ENCODE measurements at regions not wholly inside any gene's neighbourhood (a gene's known extent, or its start where the extent isn't known, plus 50 kb on each side); places are given as distances from the start of the nearest gene placed in this dataset.
"Not testable (repeated sequence)": the region's sequence is repeated elsewhere in the genome, so short reads cannot be mapped to it uniquely, and the experiment has no call there.

GRCh38 chr5:2546938-2547337 is 204.5 kb downstream of the IRX2 start:
- Histone ChIP-seq H3K4me3 (ENCODE audit: low read length) (no peak overlapping the region), H3K27ac (ENCODE audit: low read length) (no peak overlapping the region), H3K4me1 (ENCODE audit: control insufficient read depth, insufficient read depth, low read length) (no peaks in the 10 kb centered on the region), H3K27me3 (ENCODE audit: control insufficient read depth, insufficient read depth) (no peaks in the 10 kb centered on the region), H3K9me3 (ENCODE audit: control insufficient read depth, low read length) (no peaks in the 10 kb centered on the region)
- DNase-seq, result no peak
- intact Hi-C loops (cut with DNase I), result no loop called here
- WGBS, result 85% methylated on average over 14 of the region's 14 CpGs
- no peak for ATAC-seq

DNA sequence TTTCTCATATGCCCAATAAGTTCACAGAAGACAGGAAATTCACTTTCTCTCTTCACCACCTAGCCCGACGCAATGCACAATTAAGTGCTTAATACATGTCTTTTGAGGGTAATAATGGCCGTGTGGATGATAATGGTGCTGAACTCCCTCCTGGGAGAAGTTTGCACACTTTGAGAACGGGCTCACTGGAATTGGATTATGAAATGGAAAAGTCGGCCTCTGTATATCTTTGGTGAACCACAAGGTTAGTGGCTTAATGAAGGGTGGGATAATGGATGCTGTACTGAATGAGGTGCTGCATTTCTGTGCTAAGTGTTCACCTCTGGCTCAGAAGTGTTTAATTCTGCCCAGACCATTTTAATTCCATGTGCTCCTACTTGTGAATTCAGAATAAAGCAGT is 207.5 kb downstream of the IRX2 start:
- Histone ChIP-seq H3K9me3 (ENCODE audit: control insufficient read depth, low read length) (peaks cover 5% of the 10 kb centered on the region), H3K27ac (ENCODE audit: low read length) (no peak overlapping the region), H3K4me3 (ENCODE audit: low read length) (no peak overlapping the region), H3K4me1 (ENCODE audit: control insufficient read depth, insufficient read depth, low read length) (no peaks in the 10 kb centered on the region), H3K27me3 (ENCODE audit: control insufficient read depth, insufficient read depth) (no peaks in the 10 kb centered on the region)
- ATAC-seq, result no peak
- 80% methylated on average over 5 of the region's 5 CpGs for WGBS
- no peak for DNase-seq
- intact Hi-C loops (cut with DNase I), result no loop called here

- intact Hi-C loops (cut with DNase I), result no loop called here
- Histone ChIP-seq H3K9me3 (ENCODE audit: control insufficient read depth, low read length) (peaks cover 5% of the 10 kb centered on the region), H3K4me3 (ENCODE audit: low read length) (no peak overlapping the region), H3K4me1 (ENCODE audit: control insufficient read depth, insufficient read depth, low read length) (no peaks in the 10 kb centered on the region), H3K27me3 (ENCODE audit: control insufficient read depth, insufficient read depth) (no peaks in the 10 kb centered on the region), H3K27ac (ENCODE audit: low read length) (no peak overlapping the region)
- 68% methylated on average over 8 of the region's 8 CpGs for WGBS
- ATAC-seq (no peak), DNase-seq (no peak)
Observed at GRCh38 chr5:2542821-2543220, 208.7 kb downstream of the IRX2 start.

DNA sequence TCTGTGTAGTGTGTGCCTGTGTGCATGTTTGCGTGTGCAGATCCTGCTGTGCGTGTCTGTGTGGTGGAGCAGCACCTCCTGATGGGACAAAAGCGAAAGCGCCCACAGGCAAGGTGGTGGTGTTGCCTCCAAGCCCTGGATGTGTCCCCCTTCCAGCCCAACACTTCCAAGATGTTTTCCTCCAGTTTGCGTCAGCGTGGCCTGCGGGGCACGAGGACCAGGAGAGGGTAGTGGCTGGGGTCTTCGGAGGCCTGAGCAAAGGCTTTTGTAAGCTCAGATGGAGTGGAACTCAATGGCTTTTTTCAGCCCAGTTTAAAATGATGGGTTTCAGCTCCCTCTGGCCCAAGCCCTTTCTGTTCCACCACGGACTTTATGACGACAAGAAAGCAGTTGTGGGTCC is 209.5 kb downstream of the IRX2 start:
- 92% methylated on average over 11 of the region's 11 CpGs for WGBS
- DNase-seq, result no peak
- no peak overlapping the region for H3K27ac ChIP-seq (ENCODE audit: low read length)
- peaks cover 5% of the 10 kb centered on the region for H3K9me3 ChIP-seq (ENCODE audit: control insufficient read depth, low read length)
- no peak for ATAC-seq
- no peaks in the 10 kb centered on the region for H3K27me3 ChIP-seq (ENCODE audit: control insufficient read depth, insufficient read depth)
- no peaks in the 10 kb centered on the region for H3K4me1 ChIP-seq (ENCODE audit: control insufficient read depth, insufficient read depth, low read length)
- no peak overlapping the region for H3K4me3 ChIP-seq (ENCODE audit: low read length)
- intact Hi-C loops (cut with DNase I), result no loop called here

DNA sequence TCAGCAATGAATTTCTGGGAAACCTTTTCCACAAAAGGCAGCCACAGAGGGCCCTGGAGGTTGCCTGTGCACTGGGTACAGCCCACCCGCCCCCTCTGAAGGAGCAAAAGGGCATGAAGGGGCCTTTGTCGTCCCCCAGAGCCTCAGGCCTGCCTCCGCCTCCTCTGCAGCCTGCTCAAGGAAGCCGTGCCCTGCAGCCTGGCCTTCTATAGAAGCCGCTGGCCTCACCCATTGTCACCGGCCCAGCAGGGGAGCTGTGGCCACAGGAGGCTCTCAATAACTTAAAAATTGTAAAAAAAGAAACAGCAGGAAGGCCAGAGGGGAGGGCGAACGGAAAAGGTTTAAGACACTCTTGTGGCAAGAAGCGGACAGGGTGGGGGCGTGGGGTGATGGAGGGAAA is 213.3 kb downstream of the IRX2 start:
- intact Hi-C loops (cut with DNase I), result no loop called here
- H3K9me3 ChIP-seq (ENCODE audit: control insufficient read depth, low read length), result peaks cover 9% of the 10 kb centered on the region
- H3K4me1 ChIP-seq (ENCODE audit: control insufficient read depth, insufficient read depth, low read length), result no peaks in the 10 kb centered on the region
- DNase-seq (no peak), ATAC-seq (no peak)
- no peak overlapping the region for H3K27ac ChIP-seq (ENCODE audit: low read length)
- H3K27me3 ChIP-seq (ENCODE audit: control insufficient read depth, insufficient read depth), result no peaks in the 10 kb centered on the region
- WGBS, result 48% methylated on average over 10 of the region's 10 CpGs
- no peak overlapping the region for H3K4me3 ChIP-seq (ENCODE audit: low read length)

GRCh38 chr5:2537378-2538145 is 213.9 kb downstream of the IRX2 start:
- ATAC-seq, result no peak
- no peak for DNase-seq
- 73% methylated on average over 27 of the region's 27 CpGs for WGBS

DNA sequence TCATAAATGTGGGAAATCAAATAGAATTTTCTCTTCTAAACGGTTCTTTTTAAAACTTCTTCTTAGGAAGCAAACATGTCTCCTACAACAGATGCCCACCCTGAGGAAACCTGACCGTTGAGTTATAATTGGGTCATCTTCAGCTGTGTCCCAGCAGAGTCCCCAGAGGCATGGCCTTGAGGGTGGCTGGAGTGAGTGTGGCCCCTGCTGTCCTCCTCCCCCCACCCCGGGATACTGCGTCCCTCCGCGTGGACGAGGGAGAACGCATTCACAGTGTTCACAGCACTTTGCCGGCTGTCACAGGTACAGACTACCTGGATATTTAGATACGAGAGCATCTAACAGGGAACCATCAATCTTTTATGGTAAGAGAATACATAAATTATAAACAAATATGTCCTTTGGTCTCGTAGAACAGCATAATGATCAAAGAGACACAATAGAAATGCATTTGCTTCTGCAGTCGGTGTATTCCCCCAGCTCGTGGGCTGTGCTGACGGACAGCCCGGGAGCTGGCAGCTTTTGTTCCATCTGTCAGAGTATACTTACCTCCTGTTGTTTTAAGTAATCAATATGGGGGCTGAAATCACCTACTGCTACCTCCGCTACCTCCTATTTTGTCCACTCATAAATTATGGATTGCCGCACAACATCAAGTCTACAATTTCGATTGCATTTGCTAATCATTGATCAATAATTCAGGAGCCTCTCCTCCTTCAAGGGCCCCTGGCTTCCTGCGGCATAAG is 214.7 kb downstream of the IRX2 start:
- intact Hi-C loops (cut with DNase I), result no loop called here
- no peaks in the 10 kb centered on the region for H3K4me1 ChIP-seq (ENCODE audit: control insufficient read depth, insufficient read depth, low read length)
- H3K27me3 ChIP-seq (ENCODE audit: control insufficient read depth, insufficient read depth), result no peaks in the 10 kb centered on the region
- peaks cover 9% of the 10 kb centered on the region for H3K9me3 ChIP-seq (ENCODE audit: control insufficient read depth, low read length)
- WGBS, result 82% methylated on average over 19 of the region's 19 CpGs
- DNase-seq, result no peak
- no peak overlapping the region for H3K4me3 ChIP-seq (ENCODE audit: low read length)
- no peak for ATAC-seq
- no peak overlapping the region for H3K27ac ChIP-seq (ENCODE audit: low read length)

More at GRCh38 chr5:2537378-2538145, 213.9 kb downstream of the IRX2 start:
- Histone ChIP-seq H3K4me3 (ENCODE audit: low read length) (no peak overlapping the region), H3K27ac (ENCODE audit: low read length) (no peak overlapping the region), H3K9me3 (ENCODE audit: control insufficient read depth, low read length) (peaks cover 9% of the 10 kb centered on the region), H3K27me3 (ENCODE audit: control insufficient read depth, insufficient read depth) (no peaks in the 10 kb centered on the region), H3K4me1 (ENCODE audit: control insufficient read depth, insufficient read depth, low read length) (no peaks in the 10 kb centered on the region)
- intact Hi-C loops (cut with DNase I), result no loop called here

DNA sequence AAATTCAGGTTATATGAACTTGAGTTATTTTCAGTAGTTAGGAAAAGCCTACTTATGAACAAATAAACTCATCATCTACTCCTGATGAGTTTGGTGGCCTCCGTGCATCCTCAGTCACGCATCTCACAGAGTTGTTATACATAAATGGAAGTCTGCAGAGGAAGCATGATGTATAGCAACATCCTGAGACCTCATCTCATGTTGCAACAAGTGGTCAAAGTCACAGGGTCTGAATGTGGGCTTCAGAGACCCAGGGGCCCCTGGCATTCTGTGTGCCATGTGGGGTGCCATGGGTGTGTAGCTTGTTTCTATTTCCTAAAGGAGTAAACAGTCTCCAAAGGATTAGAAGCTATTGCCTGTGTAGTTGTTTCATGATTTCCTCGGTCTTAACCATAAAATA is 216.5 kb downstream of the IRX2 start:
- DNase-seq (no peak), ATAC-seq (no peak)
- H3K9me3 ChIP-seq (ENCODE audit: control insufficient read depth, low read length), result peaks cover 5% of the 10 kb centered on the region
- 81% methylated on average over 3 of the region's 3 CpGs for WGBS
- no peak overlapping the region for H3K4me3 ChIP-seq (ENCODE audit: low read length)
- H3K27me3 ChIP-seq (ENCODE audit: control insufficient read depth, insufficient read depth), result no peaks in the 10 kb centered on the region
- intact Hi-C loops (cut with DNase I), result no loop called here
- no peak overlapping the region for H3K27ac ChIP-seq (ENCODE audit: low read length)
- no peaks in the 10 kb centered on the region for H3K4me1 ChIP-seq (ENCODE audit: control insufficient read depth, insufficient read depth, low read length)

GRCh38 chr5:2534251-2534650 is 217.2 kb downstream of the IRX2 start:
- Histone ChIP-seq H3K4me3 (ENCODE audit: low read length) (no peak overlapping the region), H3K9me3 (ENCODE audit: control insufficient read depth, low read length) (peaks cover 7% of the 10 kb centered on the region), H3K27me3 (ENCODE audit: control insufficient read depth, insufficient read depth) (no peaks in the 10 kb centered on the region), H3K27ac (ENCODE audit: low read length) (no peak overlapping the region), H3K4me1 (ENCODE audit: control insufficient read depth, insufficient read depth, low read length) (no peaks in the 10 kb centered on the region)
- ATAC-seq (no peak), DNase-seq (no peak)
- 84% methylated on average over 3 of the region's 3 CpGs for WGBS
- intact Hi-C loops (cut with DNase I), result no loop called here

DNA sequence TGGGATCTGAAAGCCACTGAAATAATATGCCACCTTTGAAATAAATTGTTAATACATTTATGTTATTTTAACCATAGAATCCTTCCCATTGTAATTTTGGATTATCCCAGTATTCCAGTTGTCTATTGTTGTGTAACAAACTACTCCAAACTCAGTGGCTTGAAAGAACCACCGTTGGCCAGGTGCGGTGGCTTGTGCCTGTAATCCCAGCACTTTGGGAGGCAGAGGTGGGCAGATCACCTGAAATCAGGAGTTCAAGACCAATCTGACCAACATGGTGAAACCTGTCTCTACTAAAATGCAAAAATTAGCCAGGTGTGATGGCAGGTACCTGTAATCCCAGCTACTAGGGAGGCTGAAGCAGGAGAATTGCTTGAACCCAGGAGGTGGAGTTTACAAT is 217.6 kb downstream of the IRX2 start:
- H3K4me3 ChIP-seq (ENCODE audit: low read length); H3K9me3 ChIP-seq (ENCODE audit: control insufficient read depth, low read length); H3K4me1 ChIP-seq (ENCODE audit: control insufficient read depth, insufficient read depth, low read length); DNase-seq; intact Hi-C loops (cut with DNase I); H3K27me3 ChIP-seq (ENCODE audit: control insufficient read depth, insufficient read depth); H3K27ac ChIP-seq (ENCODE audit: low read length); ATAC-seq: not testable (repeated sequence)
- WGBS, result 95% methylated on average over 2 of the region's 2 CpGs

DNA sequence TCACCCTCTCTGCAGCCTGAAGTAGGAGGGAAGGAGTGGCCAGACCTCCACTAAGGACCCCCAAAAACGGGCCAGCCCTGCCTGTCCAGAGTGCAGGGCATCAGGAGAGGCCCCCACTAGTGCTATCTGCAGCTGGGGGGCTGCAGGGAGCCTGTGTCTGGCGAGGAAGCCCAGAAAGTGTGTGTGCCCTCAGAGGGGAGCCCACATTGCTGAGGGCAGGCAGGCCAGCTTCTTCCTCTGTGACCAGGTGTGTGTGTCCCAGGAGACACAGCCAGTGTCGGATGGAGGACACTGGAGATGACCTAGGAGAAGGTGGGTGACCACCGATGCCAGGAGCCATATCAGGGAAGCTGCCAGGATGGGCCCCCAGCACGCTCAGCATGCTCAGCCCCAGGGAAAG is 218.7 kb downstream of the IRX2 start:
- ATAC-seq, result no peak
- WGBS, result 58% methylated on average over 5 of the region's 5 CpGs
- intact Hi-C loops (cut with DNase I), result no loop called here
- H3K27me3 ChIP-seq (ENCODE audit: control insufficient read depth, insufficient read depth), result no peaks in the 10 kb centered on the region
- H3K9me3 ChIP-seq (ENCODE audit: control insufficient read depth, low read length), result peaks cover 7% of the 10 kb centered on the region
- DNase-seq, result no peak
- H3K27ac ChIP-seq (ENCODE audit: low read length), result no peak overlapping the region
- H3K4me1 ChIP-seq (ENCODE audit: control insufficient read depth, insufficient read depth, low read length), result no peaks in the 10 kb centered on the region
- H3K4me3 ChIP-seq (ENCODE audit: low read length), result no peak overlapping the region

All from right cardiac atrium (tissue), 5 donors.